A549 (cell line): ENCODE measurements at regions not wholly inside any gene's neighbourhood (a gene's known extent, or its start where the extent isn't known, plus 50 kb on each side); places are given as distances from the start of the nearest gene placed in this dataset.
"Not testable (repeated sequence)": the region's sequence is repeated elsewhere in the genome, so short reads cannot be mapped to it uniquely, and the experiment has no call there.

Experiments used
- BCL3 ChIP-seq: fragments of >200 bp; sonication (Bioruptor Twin); formaldehyde crosslinking; IDR thresholded peaks from 3 replicates; pipeline ENCODE4 v1.6.1; 2016
- CTCF ChIP-seq: fragments of >200 bp; sonication (Bioruptor Twin); formaldehyde crosslinking; IDR thresholded peaks from 3 replicates; pipeline ENCODE4 v1.5.1; 2016
- JUN ChIP-seq, 2 experiments: fragments of >200 bp; sonication (Bioruptor Twin); formaldehyde crosslinking; IDR thresholded peaks; 2 replicates in 1 of 2; 3 replicates in 1 of 2; pipeline ENCODE4 v1.6.1; 2016 to 2017
- MAZ ChIP-seq: fragments of 150-350 bp; IDR thresholded peaks from 2 replicates; pipeline ENCODE4 v1.6.1; 2014; ENCODE audit warnings: antibody characterized with exemption, low read depth, low read length, borderline replicate concordance
- NPAS2 ChIP-seq: fragments of 250-450 bp; sonication (Bioruptor Pico); IDR thresholded peaks from 2 replicates; pipeline ENCODE4 v1.8.0; 2022; ENCODE audit warnings: mild to moderate bottlenecking, moderate library complexity, borderline replicate concordance
- POLR2AphosphoS2 ChIP-seq: conservative IDR thresholded peaks from 2 replicates; pipeline ENCODE4 v1.6.1; 2012; ENCODE audit warnings: low read length, improper control_type of control experiment, inconsistent platforms
- RCOR1 ChIP-seq: fragments of 150-350 bp; IDR thresholded peaks from 2 replicates; pipeline ENCODE4 v1.6.1; 2014; ENCODE audit warnings: antibody characterized with exemption, low read length, low read depth
- RFX5 ChIP-seq: fragments of 450-650 bp; IDR thresholded peaks from 2 replicates; pipeline ENCODE4 v1.7.1; 2014; ENCODE audit warnings: antibody characterized with exemption, mild to moderate bottlenecking, moderate library complexity
- TP53 ChIP-seq: fragments of 250-450 bp; sonication (Bioruptor Pico); IDR thresholded peaks from 2 replicates; pipeline ENCODE4 v1.5.0; 2021; ENCODE audit warnings: mild to moderate bottlenecking, moderate library complexity
- TF ChIP-seq, protein P1 (sequence below): fragments of 250-450 bp; sonication (Bioruptor Pico); IDR thresholded peaks from 2 replicates; pipeline ENCODE4 v1.5.0; 2021; ENCODE audit warnings: mild to moderate bottlenecking, moderate library complexity, borderline replicate concordance

GRCh38 chr2:208811885-208812284, 405.3 kb downstream of the PTH2R start:
- not testable (repeated sequence) for TF ChIP-seq TP53 (CRISPR knock-in tag); RCOR1; JUN (IDR thresholded peaks at IDR 0.05); POLR2AphosphoS2; MAZ; NPAS2 (CRISPR knock-in tag); CTCF; BCL3; RFX5
- TF ChIP-seq, protein P1, sequence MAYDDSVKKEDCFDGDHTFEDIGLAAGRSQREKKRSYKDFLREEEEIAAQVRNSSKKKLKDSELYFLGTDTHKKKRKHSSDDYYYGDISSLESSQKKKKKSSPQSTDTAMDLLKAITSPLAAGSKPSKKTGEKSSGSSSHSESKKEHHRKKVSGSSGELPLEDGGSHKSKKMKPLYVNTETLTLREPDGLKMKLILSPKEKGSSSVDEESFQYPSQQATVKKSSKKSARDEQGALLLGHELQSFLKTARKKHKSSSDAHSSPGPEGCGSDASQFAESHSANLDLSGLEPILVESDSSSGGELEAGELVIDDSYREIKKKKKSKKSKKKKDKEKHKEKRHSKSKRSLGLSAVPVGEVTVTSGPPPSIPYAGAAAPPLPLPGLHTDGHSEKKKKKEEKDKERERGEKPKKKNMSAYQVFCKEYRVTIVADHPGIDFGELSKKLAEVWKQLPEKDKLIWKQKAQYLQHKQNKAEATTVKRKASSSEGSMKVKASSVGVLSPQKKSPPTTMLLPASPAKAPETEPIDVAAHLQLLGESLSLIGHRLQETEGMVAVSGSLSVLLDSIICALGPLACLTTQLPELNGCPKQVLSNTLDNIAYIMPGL = not testable (repeated sequence)
